ENCODE measurements at regions not wholly inside any gene's neighbourhood (a gene's known extent, or its start where the extent isn't known, plus 50 kb on each side); places are given as distances from the start of the nearest gene placed in this dataset.
A peak's percentile ranks its signal among the peaks of the same experiment; 100 is the strongest.
"Not testable (repeated sequence)": the region's sequence is repeated elsewhere in the genome, so short reads cannot be mapped to it uniquely, and the experiment has no call there.

- DNase-seq (ENCODE audit: low read depth): no peak
- H3K27me3 ChIP-seq (ENCODE audit: control insufficient read depth, insufficient read depth, low read length): no peaks in the 10 kb centered on the region
- FAIRE-seq: no peak
- no peak for TF ChIP-seq CTCF (IDR thresholded peaks at IDR 0.05; ENCODE audit: insufficient read depth, low read length, severe bottlenecking)
- H3K4me3 ChIP-seq (ENCODE audit: low read depth, low read length): no peak overlapping the region
- no peaks in the 10 kb centered on the region for H3K36me3 ChIP-seq (ENCODE audit: control insufficient read depth, insufficient read depth, low read length)
These were observed 72.1 kb upstream of the TRIM24 start for GRCh38 chr7:138387755-138388475.

- H3K27me3 ChIP-seq (ENCODE audit: control insufficient read depth, insufficient read depth, low read length): no peaks in the 10 kb centered on the region
- no peak for FAIRE-seq
- no peak overlapping the region for H3K4me3 ChIP-seq (ENCODE audit: low read depth, low read length)
- no peaks in the 10 kb centered on the region for H3K36me3 ChIP-seq (ENCODE audit: control insufficient read depth, insufficient read depth, low read length)
- DNase-seq (ENCODE audit: low read depth): peak; percentile 70
- TF ChIP-seq CTCF (IDR thresholded peaks at IDR 0.05; ENCODE audit: insufficient read depth, low read length, severe bottlenecking): no peak
These were observed 71.2 kb upstream of the TRIM24 start for GRCh38 chr7:138388673-138389491.

GRCh38 chr7:138395763-138396162, 64.3 kb upstream of the TRIM24 start:
- FAIRE-seq: no peak
- no peak for DNase-seq (ENCODE audit: low read depth)
- no peak overlapping the region for H3K4me3 ChIP-seq (ENCODE audit: low read depth, low read length)
- H3K27me3 ChIP-seq (ENCODE audit: control insufficient read depth, insufficient read depth, low read length): no peaks in the 10 kb centered on the region
- H3K36me3 ChIP-seq (ENCODE audit: control insufficient read depth, insufficient read depth, low read length): no peaks in the 10 kb centered on the region
- TF ChIP-seq CTCF (IDR thresholded peaks at IDR 0.05; ENCODE audit: insufficient read depth, low read length, severe bottlenecking): no peak

- DNase-seq (ENCODE audit: low read depth) (no peak), FAIRE-seq (no peak)
- Histone ChIP-seq H3K4me3 (ENCODE audit: low read depth, low read length) (no peak overlapping the region), H3K36me3 (ENCODE audit: control insufficient read depth, insufficient read depth, low read length) (no peaks in the 10 kb centered on the region), H3K27me3 (ENCODE audit: control insufficient read depth, insufficient read depth, low read length) (no peaks in the 10 kb centered on the region)
- TF ChIP-seq CTCF (IDR thresholded peaks at IDR 0.05; ENCODE audit: insufficient read depth, low read length, severe bottlenecking): no peak
These were observed 63.6 kb upstream of the TRIM24 start for GRCh38 chr7:138396251-138397070.

- not testable (repeated sequence) for FAIRE-seq; H3K4me3 ChIP-seq (ENCODE audit: low read depth, low read length); DNase-seq (ENCODE audit: low read depth); H3K27me3 ChIP-seq (ENCODE audit: control insufficient read depth, insufficient read depth, low read length); H3K36me3 ChIP-seq (ENCODE audit: control insufficient read depth, insufficient read depth, low read length)
These were observed 63.0 kb upstream of the TRIM24 start for GRCh38 chr7:138397071-138397433.

- no peak for FAIRE-seq
- no peaks in the 10 kb centered on the region for H3K27me3 ChIP-seq (ENCODE audit: control insufficient read depth, insufficient read depth, low read length)
- H3K36me3 ChIP-seq (ENCODE audit: control insufficient read depth, insufficient read depth, low read length): no peaks in the 10 kb centered on the region
- no peak for DNase-seq (ENCODE audit: low read depth)
- no peak for TF ChIP-seq CTCF (IDR thresholded peaks at IDR 0.05; ENCODE audit: insufficient read depth, low read length, severe bottlenecking)
- H3K4me3 ChIP-seq (ENCODE audit: low read depth, low read length): no peak overlapping the region
These were observed 61.2 kb upstream of the TRIM24 start for GRCh38 chr7:138398857-138399256.
